ENCODE measurements at regions not wholly inside any gene's neighbourhood (a gene's known extent, or its start where the extent isn't known, plus 50 kb on each side); places are given as distances from the start of the nearest gene placed in this dataset.
"Not testable (repeated sequence)": the region's sequence is repeated elsewhere in the genome, so short reads cannot be mapped to it uniquely, and the experiment has no call there.

GRCh38 chr12:33773091-33773490, 249.2 kb upstream of the ALG10 start:
- intact Hi-C loops (cut with DNase I) = not testable (repeated sequence)
- DNase-seq (ENCODE audit: low spot score) = peak; percentile 58

- no peak for DNase-seq (ENCODE audit: low spot score)
- intact Hi-C loops (cut with DNase I) = no loop called here
Observed at GRCh38 chr12:33786532-33786931, 235.8 kb upstream of the ALG10 start.

- no peak for DNase-seq (ENCODE audit: low spot score)
- intact Hi-C loops (cut with DNase I) = no loop called here
Observed at GRCh38 chr12:33794954-33795353, 227.3 kb upstream of the ALG10 start.

GRCh38 chr12:33795536-33795935, 226.8 kb upstream of the ALG10 start:
- DNase-seq (ENCODE audit: low spot score) = no peak
- intact Hi-C loops (cut with DNase I) = no loop called here

GRCh38 chr12:33813536-33813935, 208.8 kb upstream of the ALG10 start:
- intact Hi-C loops (cut with DNase I) = loop anchor here in 1 of 2 donors (2.0 kb wide), 1 partner anchor 53 kb away; no protein-coding TSS in a partner anchor
- DNase-seq (ENCODE audit: low spot score) = no peak

GRCh38 chr12:33817713-33818112, 204.6 kb upstream of the ALG10 start:
- DNase-seq (ENCODE audit: low spot score) = no peak
- intact Hi-C loops (cut with DNase I) = no loop called here

GRCh38 chr12:33818313-33818712, 204.0 kb upstream of the ALG10 start:
- no peak for DNase-seq (ENCODE audit: low spot score)
- intact Hi-C loops (cut with DNase I) = no loop called here

- intact Hi-C loops (cut with DNase I) = no loop called here
- DNase-seq (ENCODE audit: low spot score) = no peak
Observed at GRCh38 chr12:33825442-33825841, 196.9 kb upstream of the ALG10 start.

- no peak for DNase-seq (ENCODE audit: low spot score)
- intact Hi-C loops (cut with DNase I) = no loop called here
Observed at GRCh38 chr12:33825986-33826602, 196.2 kb upstream of the ALG10 start.

- intact Hi-C loops (cut with DNase I) = no loop called here
- DNase-seq (ENCODE audit: low spot score) = no peak
Observed at GRCh38 chr12:33828326-33828725, 194.0 kb upstream of the ALG10 start.

GRCh38 chr12:33830070-33830469, 192.2 kb upstream of the ALG10 start:
- DNase-seq (ENCODE audit: low spot score) = no peak
- intact Hi-C loops (cut with DNase I) = no loop called here

GRCh38 chr12:33832900-33833299, 189.4 kb upstream of the ALG10 start:
- no peak for DNase-seq (ENCODE audit: low spot score)

GRCh38 chr12:33834672-33835071, 187.6 kb upstream of the ALG10 start:
- intact Hi-C loops (cut with DNase I) = no loop called here
- no peak for DNase-seq (ENCODE audit: low spot score)

More at GRCh38 chr12:33832900-33833299, 189.4 kb upstream of the ALG10 start:
- intact Hi-C loops (cut with DNase I) = no loop called here

- DNase-seq (ENCODE audit: low spot score) = no peak
- intact Hi-C loops (cut with DNase I) = no loop called here
Observed at GRCh38 chr12:33876618-33877017, 145.7 kb upstream of the ALG10 start.

- no peak for DNase-seq (ENCODE audit: low spot score)
- intact Hi-C loops (cut with DNase I) = no loop called here
Observed at GRCh38 chr12:33892425-33892824, 129.9 kb upstream of the ALG10 start.

- DNase-seq (ENCODE audit: low spot score); intact Hi-C loops (cut with DNase I): not testable (repeated sequence)
Observed at GRCh38 chr12:33920460-33920859, 101.8 kb upstream of the ALG10 start.

- intact Hi-C loops (cut with DNase I) = no loop called here
- DNase-seq (ENCODE audit: low spot score) = no peak
Observed at GRCh38 chr12:33926095-33926494, 96.2 kb upstream of the ALG10 start.

GRCh38 chr12:33937669-33938068, 84.6 kb upstream of the ALG10 start:
- intact Hi-C loops (cut with DNase I); DNase-seq (ENCODE audit: low spot score): not testable (repeated sequence)

- DNase-seq (ENCODE audit: low spot score) = no peak
- intact Hi-C loops (cut with DNase I) = no loop called here
Observed at GRCh38 chr12:33942172-33942571, 80.1 kb upstream of the ALG10 start.

GRCh38 chr12:33944703-33945437, 77.4 kb upstream of the ALG10 start:
- intact Hi-C loops (cut with DNase I) = no loop called here
- no peak for DNase-seq (ENCODE audit: low spot score)

- intact Hi-C loops (cut with DNase I) = no loop called here
- DNase-seq (ENCODE audit: low spot score) = no peak
Observed at GRCh38 chr12:33945438-33945784, 76.9 kb upstream of the ALG10 start.

Measured in posterior vena cava (tissue), 2 donors.